ENCODE measurements at regions not wholly inside any gene's neighbourhood (a gene's known extent, or its start where the extent isn't known, plus 50 kb on each side); places are given as distances from the start of the nearest gene placed in this dataset.

DNA sequence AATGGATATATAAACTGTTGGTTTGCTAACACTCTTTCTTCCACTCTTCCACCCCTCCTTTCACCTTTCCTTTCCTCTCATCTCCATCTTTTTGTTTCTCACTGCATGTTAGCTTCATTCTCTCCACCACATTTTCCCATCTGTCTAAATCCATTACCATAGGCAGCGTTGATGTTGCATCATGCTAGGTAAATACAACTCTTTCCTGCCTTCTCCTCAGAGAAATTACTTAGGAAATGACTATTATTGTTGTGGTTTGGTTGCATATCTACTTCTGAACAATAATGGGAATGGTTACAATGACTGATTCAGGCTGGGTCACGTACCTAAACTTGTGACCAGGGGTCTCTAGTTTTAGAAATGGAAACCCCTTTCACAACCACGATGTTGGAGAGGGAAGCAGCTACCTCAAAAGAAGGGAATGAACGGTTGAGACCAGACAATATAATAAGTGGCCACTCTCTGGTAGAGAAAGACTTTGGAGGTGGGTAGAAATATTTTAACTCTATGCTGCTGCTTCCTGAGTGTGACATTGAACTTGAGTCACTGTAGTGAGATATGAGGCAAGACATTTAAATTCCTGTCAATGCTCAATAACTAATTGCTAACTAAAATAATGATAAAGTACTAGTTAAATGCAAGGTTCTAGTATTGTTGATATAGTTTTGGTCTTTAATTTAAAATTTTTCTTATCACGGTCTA lies 314.1 kb upstream of the TGFBR2 start:
- peak overlapping the region; percentile 31; the same call in 1 of the 2 replicates for H3K4ac ChIP-seq (ENCODE audit: low read depth, low read length)
- no peak overlapping the region for H3K14ac ChIP-seq (replicated peaks; ENCODE audit: low read depth, low read length)
- H2AFZ ChIP-seq (replicated peaks; ENCODE audit: low read length, poor library complexity) = no peak overlapping the region
- H2BK5ac ChIP-seq (ENCODE audit: low read depth, low read length, poor library complexity, severe bottlenecking) = no peak overlapping the region
- BruUV-seq (replicated peaks) = no TSS peak
- ChIA-PET POLR2A (ENCODE audit: unreplicated experiment) (no interaction called here), CTCF (interaction anchor here (0.8 kb wide), 1 partner anchor 11 kb away, joined by 3 read pairs; no protein-coding TSS in a partner anchor)
- H2BK15ac ChIP-seq (ENCODE audit: low read depth, low read length) = peak overlapping the region; percentile 60; the same call in 1 of the 3 replicates
- H3K9me1 ChIP-seq (ENCODE audit: insufficient read depth, low read length) = 0 out of 2 replicates have a peak, but pooled peaks cover 6% of the 10 kb centered on the region
- H3K36me3 ChIP-seq (ENCODE audit: control insufficient read depth, insufficient read depth, low read length) = no peaks in the 10 kb centered on the region
- no peaks in the 10 kb centered on the region for H4K20me1 ChIP-seq (ENCODE audit: insufficient read depth, low read length)
- intact Hi-C loops (cut with micrococcal nuclease) (no loop called here), in situ Hi-C loops (cut with MboI; ENCODE audit: low sequenced_read_pairs) (no loop called here), dilution Hi-C loops (cut with HindIII; ENCODE audit: low sequenced_read_pairs, unreplicated experiment) (no loop called here)
- H3K4me1 ChIP-seq (ENCODE audit: control insufficient read depth, insufficient read depth, low read length) = peaks cover 7% of the 10 kb centered on the region
- H3K9me3 ChIP-seq (ENCODE audit: control insufficient read depth, insufficient read depth, low read length) = no peaks in the 10 kb centered on the region
- no peak overlapping the region for H4K91ac ChIP-seq (ENCODE audit: insufficient read depth, low read depth, low read length)
- peak overlapping the region; percentile 23; the same call in 1 of the 2 replicates for H4K5ac ChIP-seq (ENCODE audit: low read depth, low read length)
- no peak overlapping the region for H3K23ac ChIP-seq (ENCODE audit: low read depth, low read length)
- no peak overlapping the region for H3K4me2 ChIP-seq (ENCODE audit: low read depth, low read length)
- H3K4me3 ChIP-seq (ENCODE audit: insufficient read depth, low read depth, low read length) = no peak overlapping the region
- no peak overlapping the region for H3K9ac ChIP-seq (ENCODE audit: low read depth, low read length)
- no peak overlapping the region for H2AK9ac ChIP-seq (replicated peaks; ENCODE audit: low read depth, low read length, poor library complexity)
- no peak overlapping the region for H3K56ac ChIP-seq (ENCODE audit: extremely low read depth, insufficient read depth, low read length)
- no peak overlapping the region for H3K27ac ChIP-seq (ENCODE audit: insufficient read depth, low read length)
- peak overlapping the region; percentile 4 for H2BK120ac ChIP-seq (ENCODE audit: low read depth, low read length)
- TF ChIP-seq CEBPB (IDR thresholded peaks at IDR 0.05; ENCODE audit: low read depth, low read length) = peak; percentile 81
- TF ChIP-seq, protein P1, sequence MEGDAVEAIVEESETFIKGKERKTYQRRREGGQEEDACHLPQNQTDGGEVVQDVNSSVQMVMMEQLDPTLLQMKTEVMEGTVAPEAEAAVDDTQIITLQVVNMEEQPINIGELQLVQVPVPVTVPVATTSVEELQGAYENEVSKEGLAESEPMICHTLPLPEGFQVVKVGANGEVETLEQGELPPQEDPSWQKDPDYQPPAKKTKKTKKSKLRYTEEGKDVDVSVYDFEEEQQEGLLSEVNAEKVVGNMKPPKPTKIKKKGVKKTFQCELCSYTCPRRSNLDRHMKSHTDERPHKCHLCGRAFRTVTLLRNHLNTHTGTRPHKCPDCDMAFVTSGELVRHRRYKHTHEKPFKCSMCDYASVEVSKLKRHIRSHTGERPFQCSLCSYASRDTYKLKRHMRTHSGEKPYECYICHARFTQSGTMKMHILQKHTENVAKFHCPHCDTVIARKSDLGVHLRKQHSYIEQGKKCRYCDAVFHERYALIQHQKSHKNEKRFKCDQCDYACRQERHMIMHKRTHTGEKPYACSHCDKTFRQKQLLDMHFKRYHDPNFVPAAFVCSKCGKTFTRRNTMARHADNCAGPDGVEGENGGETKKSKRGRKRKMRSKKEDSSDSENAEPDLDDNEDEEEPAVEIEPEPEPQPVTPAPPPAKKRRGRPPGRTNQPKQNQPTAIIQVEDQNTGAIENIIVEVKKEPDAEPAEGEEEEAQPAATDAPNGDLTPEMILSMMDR (conservative IDR thresholded peaks at IDR 0.05; ENCODE audit: low read depth, low read length) = no peak
- no peaks in the 10 kb centered on the region for H3K27me3 ChIP-seq (ENCODE audit: control insufficient read depth, insufficient read depth, low read length)
- H2BK20ac ChIP-seq (ENCODE audit: low read depth, low read length) = peak overlapping the region; percentile 14; the same call in 1 of the 2 replicates
- H3K79me1 ChIP-seq (ENCODE audit: low read depth in 1 of 2, low read length in 2 of 2) = no peaks in the 10 kb centered on the region
- ATAC-seq (ENCODE audit: low read depth) = no peak
- H2AK5ac ChIP-seq (ENCODE audit: low read depth, low read length) = peak overlapping the region; percentile 53; the same call in 1 of the 2 replicates
- H4K8ac ChIP-seq (ENCODE audit: low read depth in 2 of 2, low read length in 2 of 2) = 0 out of 4 replicates have a peak overlapping the region, but pooled peaks of 1 of the 2 experiments have one; percentile 21
- DNase-seq = peak; percentile 51
- WGBS, 2 experiments (ENCODE audit: extremely low coverage in 2 of 2, insufficient read length in 1 of 2) = no CpG with 5 or more reads among the region's 5 CpGs
- peak overlapping the region; percentile 20; the same call in 1 of the 2 replicates for H3K18ac ChIP-seq (ENCODE audit: low read depth, low read length)

All from IMR-90 (cell line).